Glutamatergic neuron (in vitro differentiated cells): ENCODE measurements at regions not wholly inside any gene's neighbourhood (a gene's known extent, or its start where the extent isn't known, plus 50 kb on each side); places are given as distances from the start of the nearest gene placed in this dataset.

Source experiments
- DNase-seq: peaks from one replicate; pipeline ENCODE4 v3.0.0; 2022
- H3K27ac Mint-ChIP-seq: one replicate; pipeline ENCODE4 v1.8.0; 2020; ENCODE audit warnings: mild to moderate bottlenecking, mixed read lengths, inconsistent platforms; ENCODE audit not compliant: unreplicated experiment
- H3K27me3 Mint-ChIP-seq: one replicate; pipeline ENCODE4 v1.8.0; 2020; ENCODE audit warnings: mild to moderate bottlenecking, moderate library complexity, mixed read lengths, inconsistent platforms; ENCODE audit not compliant: unreplicated experiment
- H3K36me3 Mint-ChIP-seq: one replicate; pipeline ENCODE4 v1.8.0; 2020; ENCODE audit warnings: mild to moderate bottlenecking, mixed read lengths, inconsistent platforms; ENCODE audit not compliant: unreplicated experiment
- H3K4me1 Mint-ChIP-seq: one replicate; pipeline ENCODE4 v1.8.0; 2020; ENCODE audit warnings: mild to moderate bottlenecking, low read depth, mixed read lengths, inconsistent platforms; ENCODE audit not compliant: unreplicated experiment
- H3K4me3 Mint-ChIP-seq: one replicate; pipeline ENCODE4 v1.8.0; 2020; ENCODE audit warnings: mild to moderate bottlenecking, mixed read lengths, inconsistent platforms; ENCODE audit not compliant: unreplicated experiment
- H3K9me3 Mint-ChIP-seq: one replicate; pipeline ENCODE4 v1.8.0; 2020; ENCODE audit warnings: mild to moderate bottlenecking, moderate library complexity, mixed read lengths, inconsistent platforms; ENCODE audit not compliant: unreplicated experiment
- TF ChIP-seq, protein P1 (sequence below): fragments of 200-600 bp; sonication (generic); IDR thresholded peaks from one replicate; pipeline ENCODE4 v1.5.0; 2021; ENCODE audit not compliant: partially characterized antibody, unreplicated experiment

DNA sequence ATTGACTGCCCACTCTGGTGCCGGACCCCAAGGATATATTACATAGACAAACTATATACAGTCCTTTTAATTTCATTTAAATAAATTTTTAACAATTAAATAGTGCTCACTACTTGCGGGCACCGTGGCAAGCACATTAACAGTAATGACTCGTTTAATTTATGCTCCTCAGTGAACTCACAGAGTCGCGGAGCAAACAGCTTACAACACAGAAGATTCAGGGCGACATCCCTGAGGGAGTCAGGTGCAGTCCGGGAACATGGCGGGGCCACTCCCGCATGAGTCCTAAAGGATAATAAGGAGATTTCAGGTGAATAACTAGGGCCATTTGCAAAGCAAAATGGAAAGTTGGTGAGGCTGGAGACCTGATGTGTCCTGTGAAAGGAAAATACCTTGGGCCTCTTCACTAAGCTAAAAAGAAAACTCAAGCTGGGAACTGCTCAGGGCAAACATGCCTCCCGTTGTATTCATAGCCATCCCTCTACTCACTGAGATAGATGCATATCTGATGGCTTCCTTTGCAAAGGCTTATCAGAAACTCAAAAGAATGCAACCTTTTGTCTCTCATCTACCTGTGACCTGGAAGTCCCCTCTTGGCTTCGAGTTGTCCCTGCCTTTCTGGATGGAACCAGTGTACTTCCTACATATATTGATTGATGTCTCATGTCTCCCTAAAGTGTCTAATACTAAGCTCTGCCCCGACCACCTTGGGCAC is 125.6 kb downstream of the KLF6 start:
- no peak for DNase-seq
- TF ChIP-seq, protein P1, sequence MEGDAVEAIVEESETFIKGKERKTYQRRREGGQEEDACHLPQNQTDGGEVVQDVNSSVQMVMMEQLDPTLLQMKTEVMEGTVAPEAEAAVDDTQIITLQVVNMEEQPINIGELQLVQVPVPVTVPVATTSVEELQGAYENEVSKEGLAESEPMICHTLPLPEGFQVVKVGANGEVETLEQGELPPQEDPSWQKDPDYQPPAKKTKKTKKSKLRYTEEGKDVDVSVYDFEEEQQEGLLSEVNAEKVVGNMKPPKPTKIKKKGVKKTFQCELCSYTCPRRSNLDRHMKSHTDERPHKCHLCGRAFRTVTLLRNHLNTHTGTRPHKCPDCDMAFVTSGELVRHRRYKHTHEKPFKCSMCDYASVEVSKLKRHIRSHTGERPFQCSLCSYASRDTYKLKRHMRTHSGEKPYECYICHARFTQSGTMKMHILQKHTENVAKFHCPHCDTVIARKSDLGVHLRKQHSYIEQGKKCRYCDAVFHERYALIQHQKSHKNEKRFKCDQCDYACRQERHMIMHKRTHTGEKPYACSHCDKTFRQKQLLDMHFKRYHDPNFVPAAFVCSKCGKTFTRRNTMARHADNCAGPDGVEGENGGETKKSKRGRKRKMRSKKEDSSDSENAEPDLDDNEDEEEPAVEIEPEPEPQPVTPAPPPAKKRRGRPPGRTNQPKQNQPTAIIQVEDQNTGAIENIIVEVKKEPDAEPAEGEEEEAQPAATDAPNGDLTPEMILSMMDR = no peak
- H3K27me3 Mint-ChIP-seq = no peaks in the 10 kb centered on the region
- no peaks in the 10 kb centered on the region for H3K4me1 Mint-ChIP-seq
- H3K4me3 Mint-ChIP-seq = no peak overlapping the region
- no peak overlapping the region for H3K27ac Mint-ChIP-seq
- H3K36me3 Mint-ChIP-seq = no peaks in the 10 kb centered on the region
- peaks cover 5% of the 10 kb centered on the region for H3K9me3 Mint-ChIP-seq

DNA sequence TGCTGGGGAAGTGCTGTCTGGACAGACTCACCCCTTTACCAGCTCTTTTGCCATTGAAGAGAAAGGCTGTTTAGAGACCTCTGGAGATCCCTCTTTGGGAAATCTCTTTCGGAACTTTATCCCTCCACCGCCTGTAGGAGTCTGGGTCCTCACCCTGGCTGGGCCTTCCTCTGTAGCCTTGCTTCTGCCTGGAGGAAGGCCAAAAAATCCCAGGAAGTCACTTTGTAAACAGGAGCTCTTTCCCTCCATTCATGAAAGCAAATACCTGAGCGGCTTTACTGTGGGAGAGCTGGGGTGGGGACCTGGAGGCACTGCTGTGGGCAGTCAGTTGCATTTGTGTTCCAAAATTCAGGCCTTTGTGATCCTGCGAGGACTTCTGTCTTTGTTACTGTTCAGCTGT is 126.2 kb downstream of the KLF6 start:
- Mint-ChIP-seq H3K27me3 (no peaks in the 10 kb centered on the region), H3K4me1 (no peaks in the 10 kb centered on the region), H3K27ac (no peak overlapping the region), H3K9me3 (peaks cover 5% of the 10 kb centered on the region), H3K36me3 (no peaks in the 10 kb centered on the region), H3K4me3 (no peak overlapping the region)
- TF ChIP-seq, protein P1 = no peak
- no peak for DNase-seq

DNA sequence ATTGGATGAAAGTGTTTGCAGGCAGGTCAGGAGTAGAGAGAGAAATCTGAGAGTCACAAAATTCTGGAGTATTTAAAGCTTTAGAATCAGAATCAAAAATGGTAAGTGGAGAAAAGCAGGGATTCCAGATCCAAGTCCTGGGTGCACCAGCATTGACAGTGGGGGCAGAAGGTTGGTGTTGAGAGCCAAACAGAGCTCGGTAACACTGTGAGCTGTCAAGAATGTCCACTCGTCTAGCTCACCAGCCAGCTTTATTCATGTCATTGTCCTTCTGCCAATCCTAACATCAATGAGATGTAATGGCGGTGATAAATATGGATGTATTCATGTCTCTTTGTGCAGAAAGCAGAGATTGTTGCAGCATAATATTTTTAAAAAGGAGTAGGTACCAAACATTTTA is 128.8 kb downstream of the KLF6 start:
- H3K27ac Mint-ChIP-seq = no peak overlapping the region
- no peaks in the 10 kb centered on the region for H3K27me3 Mint-ChIP-seq
- H3K36me3 Mint-ChIP-seq = no peaks in the 10 kb centered on the region
- H3K9me3 Mint-ChIP-seq = peaks cover 4% of the 10 kb centered on the region
- H3K4me1 Mint-ChIP-seq = no peaks in the 10 kb centered on the region
- DNase-seq = no peak
- no peak overlapping the region for H3K4me3 Mint-ChIP-seq
- TF ChIP-seq, protein P1 = no peak

DNA sequence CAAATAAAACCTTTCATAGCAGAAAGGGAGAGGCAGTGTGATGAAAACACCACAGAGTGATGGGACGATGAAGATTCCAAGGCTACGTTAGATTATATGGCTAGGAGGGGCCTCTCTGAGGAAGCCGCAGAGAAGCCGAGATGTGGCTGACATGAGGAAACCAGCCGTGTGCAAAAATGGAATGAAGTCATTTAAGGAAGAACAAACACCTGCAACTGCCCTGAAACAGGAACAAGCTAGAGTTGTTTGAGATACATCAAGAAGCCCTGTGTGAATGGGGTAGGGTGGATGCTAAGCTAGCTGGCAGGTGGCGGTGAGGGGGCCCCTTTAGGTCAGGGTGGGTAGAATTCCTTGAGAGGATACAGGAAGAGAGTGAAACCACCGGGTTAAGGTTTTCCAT is 129.5 kb downstream of the KLF6 start:
- Mint-ChIP-seq H3K27ac (no peak overlapping the region), H3K9me3 (peaks cover 3% of the 10 kb centered on the region), H3K4me3 (no peak overlapping the region), H3K4me1 (no peaks in the 10 kb centered on the region), H3K36me3 (no peaks in the 10 kb centered on the region), H3K27me3 (no peaks in the 10 kb centered on the region)
- DNase-seq = no peak
- TF ChIP-seq, protein P1 = no peak

DNA sequence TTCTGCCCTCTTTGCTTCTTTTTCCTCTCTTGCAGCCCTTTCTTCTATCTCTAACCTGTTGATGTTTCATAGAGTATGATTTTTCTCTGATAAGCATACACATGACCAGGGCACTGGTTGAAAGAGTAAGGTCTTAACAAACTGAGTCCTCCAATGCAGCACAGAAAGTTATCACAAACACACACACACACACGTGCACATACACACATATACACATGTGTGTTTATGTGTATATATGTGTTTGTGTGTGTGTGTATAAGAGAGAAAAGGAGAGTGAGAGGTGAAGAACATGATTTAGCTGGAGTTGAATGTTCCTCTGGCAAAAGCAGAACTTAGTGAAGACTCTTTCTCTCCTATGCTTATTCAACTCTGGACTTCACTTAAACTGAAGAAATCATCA is 130.0 kb downstream of the KLF6 start:
- Mint-ChIP-seq H3K36me3 (no peaks in the 10 kb centered on the region), H3K27me3 (no peaks in the 10 kb centered on the region), H3K9me3 (no peaks in the 10 kb centered on the region), H3K4me1 (no peaks in the 10 kb centered on the region), H3K4me3 (no peak overlapping the region), H3K27ac (no peak overlapping the region)
- TF ChIP-seq, protein P1 = no peak
- no peak for DNase-seq
